ENCODE measurements at regions not wholly inside any gene's neighbourhood (a gene's known extent, or its start where the extent isn't known, plus 50 kb on each side); places are given as distances from the start of the nearest gene placed in this dataset.

DNA sequence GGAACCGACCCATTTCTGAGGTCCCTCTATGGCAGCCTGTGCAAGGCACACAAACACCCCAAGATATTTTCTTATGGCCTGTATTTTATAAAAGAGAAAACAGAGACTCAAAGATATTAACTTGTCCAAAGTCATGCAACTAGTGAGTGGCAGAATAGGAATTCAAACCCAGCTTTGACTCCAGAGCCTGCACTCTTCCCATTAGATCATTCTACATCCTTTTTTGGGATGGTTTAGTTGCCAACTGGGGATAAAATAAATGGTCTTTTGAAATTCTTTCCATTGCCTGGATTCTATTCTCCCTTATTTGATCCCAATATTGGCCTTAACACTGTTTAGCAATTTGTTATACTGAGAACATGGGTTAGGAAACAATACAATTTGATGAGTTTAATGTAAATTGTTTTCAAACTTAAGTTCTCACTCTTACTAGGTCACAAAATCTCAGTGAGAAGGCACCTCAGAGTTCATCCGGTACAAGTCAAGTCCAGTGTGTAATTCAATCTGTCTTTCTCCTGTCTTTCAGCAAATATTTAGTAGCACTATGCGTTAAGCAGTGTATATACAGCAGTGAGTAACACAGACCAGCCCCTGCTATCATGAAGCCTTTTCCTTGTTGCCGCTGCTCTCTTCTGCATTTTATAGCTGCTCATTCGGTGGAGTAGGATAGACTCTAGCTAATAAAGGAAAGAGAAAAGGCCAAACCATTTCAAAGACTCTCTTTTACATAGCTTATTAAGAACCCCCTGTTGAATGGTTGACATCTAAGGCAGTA is 162.1 kb upstream of the IFNG-AS1 start:
- TF ChIP-seq, protein P1, sequence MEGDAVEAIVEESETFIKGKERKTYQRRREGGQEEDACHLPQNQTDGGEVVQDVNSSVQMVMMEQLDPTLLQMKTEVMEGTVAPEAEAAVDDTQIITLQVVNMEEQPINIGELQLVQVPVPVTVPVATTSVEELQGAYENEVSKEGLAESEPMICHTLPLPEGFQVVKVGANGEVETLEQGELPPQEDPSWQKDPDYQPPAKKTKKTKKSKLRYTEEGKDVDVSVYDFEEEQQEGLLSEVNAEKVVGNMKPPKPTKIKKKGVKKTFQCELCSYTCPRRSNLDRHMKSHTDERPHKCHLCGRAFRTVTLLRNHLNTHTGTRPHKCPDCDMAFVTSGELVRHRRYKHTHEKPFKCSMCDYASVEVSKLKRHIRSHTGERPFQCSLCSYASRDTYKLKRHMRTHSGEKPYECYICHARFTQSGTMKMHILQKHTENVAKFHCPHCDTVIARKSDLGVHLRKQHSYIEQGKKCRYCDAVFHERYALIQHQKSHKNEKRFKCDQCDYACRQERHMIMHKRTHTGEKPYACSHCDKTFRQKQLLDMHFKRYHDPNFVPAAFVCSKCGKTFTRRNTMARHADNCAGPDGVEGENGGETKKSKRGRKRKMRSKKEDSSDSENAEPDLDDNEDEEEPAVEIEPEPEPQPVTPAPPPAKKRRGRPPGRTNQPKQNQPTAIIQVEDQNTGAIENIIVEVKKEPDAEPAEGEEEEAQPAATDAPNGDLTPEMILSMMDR (IDR thresholded peaks at IDR 0.05): no peak
- TF ChIP-seq POLR2A (IDR thresholded peaks at IDR 0.05) (no peak), POLR2AphosphoS5 (IDR thresholded peaks at IDR 0.05) (no peak), EP300 (IDR thresholded peaks at IDR 0.05) (no peak)

Measured in gastroesophageal sphincter (tissue), 3 donors.